ENCODE measurements at regions not wholly inside any gene's neighbourhood (a gene's known extent, or its start where the extent isn't known, plus 50 kb on each side); places are given as distances from the start of the nearest gene placed in this dataset.

DNA sequence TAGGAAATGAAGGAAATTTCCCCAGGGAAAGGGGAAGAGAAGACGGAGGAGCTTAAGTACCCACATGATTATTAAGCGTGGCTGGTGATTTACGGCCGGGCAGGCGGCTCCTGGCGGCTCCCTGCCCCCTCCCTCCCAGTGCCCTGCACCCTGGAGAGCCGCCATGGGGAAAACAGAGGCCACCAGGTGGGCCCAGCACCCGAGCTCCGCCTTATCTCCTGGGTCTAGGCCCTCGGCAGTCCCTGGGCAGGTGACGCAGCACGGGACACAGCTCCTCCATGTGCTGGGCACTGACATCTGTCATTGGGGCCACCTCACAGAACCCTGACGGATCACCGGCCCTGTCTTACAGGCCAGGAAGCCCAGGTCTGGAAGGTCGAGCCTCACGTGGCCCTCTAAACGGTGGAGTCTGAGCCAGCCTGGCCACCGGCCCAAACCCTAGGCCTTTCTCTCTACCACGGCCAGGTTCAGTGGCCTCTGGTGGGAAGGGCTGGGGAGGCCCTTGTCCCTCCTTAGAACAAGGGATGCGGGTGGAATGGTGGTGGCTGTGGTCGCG, 60.2 kb upstream of the PPARA start:
- H3K9me3 ChIP-seq, result no peaks in the 10 kb centered on the region
- intact Hi-C loops (cut with DNase I; ENCODE audit: low total_unique reads), result no loop called here
- H3K27ac ChIP-seq, result peak overlapping the region; percentile 82 to 100 (median 99)
- peak in 1 of 3 donors; percentile 43 for TF ChIP-seq POLR2AphosphoS5 (IDR thresholded peaks at IDR 0.05)
- TF ChIP-seq CTCF (IDR thresholded peaks at IDR 0.05), result no peak
- peak in 1 of 2 donors; percentile 85 for DNase-seq
- 18 to 36% (median 24%) methylated on average over 15 to 22 of the region's 22 CpGs for WGBS, 5 donors
- peaks cover 24 to 63% (median 44%) of the 10 kb centered on the region in 4 donors for H3K36me3 ChIP-seq
- H3K4me3 ChIP-seq, result peak overlapping the region in 1 of 4 donors; percentile 43
- peaks cover 97 to 100% (median 100%) of the 10 kb centered on the region in 4 donors for H3K4me1 ChIP-seq
- H3K27me3 ChIP-seq, result no peaks in the 10 kb centered on the region

DNA sequence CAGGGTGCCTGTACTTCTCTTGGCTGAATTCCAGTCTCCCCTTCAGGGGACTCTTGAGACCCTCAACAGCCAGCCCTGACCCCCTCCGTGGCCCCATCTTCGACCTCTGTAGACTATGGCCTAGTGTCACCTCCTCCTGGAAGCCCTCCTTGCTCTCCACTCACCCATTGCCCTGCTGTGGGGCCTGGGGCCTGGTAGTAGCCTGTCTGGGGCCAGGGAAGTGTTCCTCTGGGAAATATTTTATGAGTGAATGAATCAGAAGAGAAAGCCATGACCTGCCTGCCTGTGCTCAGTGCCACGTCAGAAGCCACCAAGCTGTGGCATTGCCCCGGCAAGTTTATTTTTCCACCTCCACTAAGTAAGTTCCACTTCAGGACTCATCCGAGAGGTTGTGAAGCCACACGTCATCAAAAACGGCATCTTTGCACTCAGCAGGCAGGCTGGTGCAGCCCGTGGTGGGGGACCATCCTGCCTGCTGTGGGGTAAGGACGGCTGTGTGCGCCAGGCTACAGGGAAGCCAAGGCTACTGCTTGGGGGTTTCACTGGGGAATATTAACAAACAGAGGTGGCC, 59.6 kb upstream of the PPARA start:
- intact Hi-C loops (cut with DNase I; ENCODE audit: low total_unique reads), result no loop called here
- peak overlapping the region; percentile 82 to 100 (median 99) for H3K27ac ChIP-seq
- WGBS, 5 donors, result 53 to 78% (median 67%) methylated on average over 8 to 10 of the region's 10 CpGs
- no peaks in the 10 kb centered on the region for H3K27me3 ChIP-seq
- peak overlapping the region in 1 of 4 donors; percentile 43 for H3K4me3 ChIP-seq
- TF ChIP-seq CTCF (IDR thresholded peaks at IDR 0.05) (no peak), POLR2AphosphoS5 (IDR thresholded peaks at IDR 0.05) (no peak), EP300 (IDR thresholded peaks at IDR 0.05) (no peak), POLR2A (IDR thresholded peaks at IDR 0.05) (no peak)
- peaks cover 91 to 100% (median 100%) of the 10 kb centered on the region in 4 donors for H3K4me1 ChIP-seq
- peaks cover 24 to 63% (median 44%) of the 10 kb centered on the region in 4 donors for H3K36me3 ChIP-seq
- H3K9me3 ChIP-seq, result no peaks in the 10 kb centered on the region
- DNase-seq, result no peak

GRCh38 chr22:46091277-46091977, 58.9 kb upstream of the PPARA start:
- H3K27me3 ChIP-seq, result no peaks in the 10 kb centered on the region
- DNase-seq, result no peak
- intact Hi-C loops (cut with DNase I; ENCODE audit: low total_unique reads), result no loop called here
- no peaks in the 10 kb centered on the region for H3K9me3 ChIP-seq
- no peak for TF ChIP-seq POLR2AphosphoS5 (IDR thresholded peaks at IDR 0.05)
- TF ChIP-seq EP300 (IDR thresholded peaks at IDR 0.05), result no peak
- TF ChIP-seq POLR2A (IDR thresholded peaks at IDR 0.05), result no peak
- no peak for TF ChIP-seq CTCF (IDR thresholded peaks at IDR 0.05)
- 70 to 83% (median 73%) methylated on average over 16 to 19 of the region's 19 CpGs for WGBS, 5 donors
- peaks cover 89 to 100% (median 100%) of the 10 kb centered on the region in 4 donors for H3K4me1 ChIP-seq
- peak overlapping the region; percentile 82 to 100 (median 99) for H3K27ac ChIP-seq
- peak overlapping the region in 1 of 4 donors; percentile 43 for H3K4me3 ChIP-seq
- H3K36me3 ChIP-seq, result peaks cover 19 to 56% (median 39%) of the 10 kb centered on the region in 4 donors

- no peak for DNase-seq
- H3K4me1 ChIP-seq, result peaks cover 83 to 100% (median 100%) of the 10 kb centered on the region in 4 donors
- H3K4me3 ChIP-seq, result no peak overlapping the region
- peaks cover 19 to 54% (median 37%) of the 10 kb centered on the region in 4 donors for H3K36me3 ChIP-seq
- 28 to 59% (median 43%) methylated on average over 13 of the region's 13 CpGs for WGBS, 5 donors
- peak overlapping the region; percentile 82 to 100 (median 99) for H3K27ac ChIP-seq
- H3K27me3 ChIP-seq, result no peaks in the 10 kb centered on the region
- intact Hi-C loops (cut with DNase I; ENCODE audit: low total_unique reads), result no loop called here
- H3K9me3 ChIP-seq, result no peaks in the 10 kb centered on the region
- TF ChIP-seq POLR2A (IDR thresholded peaks at IDR 0.05) (no peak), POLR2AphosphoS5 (IDR thresholded peaks at IDR 0.05) (no peak), EP300 (IDR thresholded peaks at IDR 0.05) (no peak), CTCF (IDR thresholded peaks at IDR 0.05) (no peak)
Observed at GRCh38 chr22:46092011-46092410, 58.3 kb upstream of the PPARA start.

All from stomach (tissue), 8 donors.